NCI-H128 (cell line): ENCODE measurements at regions not wholly inside any gene's neighbourhood (a gene's known extent, or its start where the extent isn't known, plus 50 kb on each side); places are given as distances from the start of the nearest gene placed in this dataset.

Source experiments
- DNase-seq: peaks from one replicate; lab custom pipeline; 2025; ENCODE audit not compliant: unreplicated experiment; lab: John Stamatoyannopoulos, UW

GRCh38 chr12:63266988-63267387, 116.0 kb upstream of the AVPR1A start:
- no peak for DNase-seq

DNA sequence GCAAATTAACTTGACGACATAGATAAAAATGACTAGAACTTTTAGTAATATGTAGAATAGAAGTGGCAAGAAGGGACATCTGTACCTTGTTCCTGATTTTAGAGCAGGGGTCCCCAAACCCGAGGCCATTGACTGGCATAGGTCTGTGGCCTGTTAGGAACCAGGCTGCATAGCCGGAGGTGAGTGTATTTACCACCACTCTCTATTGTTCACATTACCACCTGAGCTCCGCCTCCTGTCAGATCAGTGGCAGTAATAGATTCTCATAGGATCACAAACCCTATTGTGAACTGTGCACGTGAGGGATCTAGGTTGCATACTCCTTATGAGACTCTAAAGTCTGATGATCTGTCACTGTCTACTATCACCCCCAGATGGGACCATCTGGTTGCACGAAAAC, 113.6 kb upstream of the AVPR1A start:
- no peak for DNase-seq

DNA sequence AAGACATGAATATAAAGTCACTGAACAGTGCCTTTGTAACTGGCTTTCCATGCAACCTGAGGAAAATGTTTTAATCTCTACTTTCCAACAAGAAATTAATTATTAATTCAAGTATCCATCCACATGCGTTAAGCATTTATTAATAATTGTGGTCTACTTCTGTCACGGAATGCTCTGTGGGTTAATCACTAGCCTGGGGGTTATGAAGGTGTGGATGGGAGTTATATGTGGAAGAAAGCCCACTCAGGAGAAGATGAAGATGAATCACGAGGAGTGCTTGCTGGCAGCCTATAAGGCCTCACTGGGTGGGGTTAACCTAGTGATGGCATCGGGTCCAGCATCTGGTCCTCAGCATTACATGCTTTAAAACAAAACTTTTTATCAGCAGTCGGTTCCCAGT, 99.5 kb upstream of the AVPR1A start:
- DNase-seq = no peak

GRCh38 chr12:63238892-63239291, 87.9 kb upstream of the AVPR1A start:
- DNase-seq = no peak

- no peak for DNase-seq
Measured at GRCh38 chr12:63232896-63233295, 81.9 kb upstream of the AVPR1A start.

GRCh38 chr12:63228853-63229252, 77.9 kb upstream of the AVPR1A start:
- DNase-seq = no peak

DNA sequence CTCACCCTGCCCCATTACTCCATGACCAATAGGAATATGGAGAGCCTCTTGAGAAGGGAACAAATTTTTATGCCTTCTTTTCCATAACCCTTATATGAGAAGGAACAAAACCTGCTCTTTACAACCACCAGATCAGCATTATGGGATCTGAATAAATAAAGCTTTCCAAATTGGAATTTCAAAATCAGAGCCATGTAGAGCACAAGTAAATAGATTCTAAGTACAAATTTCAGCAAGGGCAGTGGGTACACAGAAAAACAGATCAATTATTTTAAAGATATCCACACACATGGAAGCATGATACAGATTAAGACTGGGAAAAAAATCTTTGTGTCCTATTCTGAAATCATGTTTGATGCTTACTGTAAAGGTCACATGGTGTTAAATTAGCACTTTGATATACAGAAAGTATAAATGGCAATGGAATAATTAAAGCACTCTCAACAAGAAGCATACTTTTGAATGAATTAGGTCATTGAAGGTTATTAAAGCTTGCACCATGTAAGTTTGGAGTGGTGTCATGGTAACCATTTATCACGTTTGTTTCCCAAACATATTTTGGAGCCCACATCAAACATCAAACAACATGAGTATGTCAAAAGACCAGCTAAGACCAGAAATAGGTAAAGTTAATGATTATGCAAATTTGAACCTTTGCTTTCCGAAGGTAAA, 75.9 kb upstream of the AVPR1A start:
- DNase-seq = no peak

DNA sequence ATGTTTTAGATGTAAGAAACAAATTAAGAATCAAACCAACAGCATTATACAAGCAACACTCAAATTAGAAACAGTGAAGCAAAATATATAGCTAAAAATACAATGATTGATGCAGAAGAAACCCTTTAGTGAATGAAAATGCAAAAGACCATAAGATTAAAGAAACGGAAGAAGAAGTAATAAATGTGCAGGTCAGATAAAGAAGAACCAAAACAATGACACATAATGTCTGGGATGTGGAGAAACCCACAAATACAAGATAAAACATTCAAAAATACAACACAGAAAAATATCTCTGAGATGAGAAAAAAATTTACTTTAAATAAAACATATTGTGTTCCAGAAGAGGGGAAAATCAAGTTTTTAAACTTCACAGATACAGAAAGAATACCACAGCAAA, 73.4 kb upstream of the AVPR1A start:
- DNase-seq = no peak

GRCh38 chr12:63223128-63223527, 72.1 kb upstream of the AVPR1A start:
- DNase-seq = no peak

- no peak for DNase-seq
Measured at GRCh38 chr12:63222582-63222981, 71.6 kb upstream of the AVPR1A start.

- no peak for DNase-seq
Measured at GRCh38 chr12:63220921-63221320, 69.9 kb upstream of the AVPR1A start.

DNA sequence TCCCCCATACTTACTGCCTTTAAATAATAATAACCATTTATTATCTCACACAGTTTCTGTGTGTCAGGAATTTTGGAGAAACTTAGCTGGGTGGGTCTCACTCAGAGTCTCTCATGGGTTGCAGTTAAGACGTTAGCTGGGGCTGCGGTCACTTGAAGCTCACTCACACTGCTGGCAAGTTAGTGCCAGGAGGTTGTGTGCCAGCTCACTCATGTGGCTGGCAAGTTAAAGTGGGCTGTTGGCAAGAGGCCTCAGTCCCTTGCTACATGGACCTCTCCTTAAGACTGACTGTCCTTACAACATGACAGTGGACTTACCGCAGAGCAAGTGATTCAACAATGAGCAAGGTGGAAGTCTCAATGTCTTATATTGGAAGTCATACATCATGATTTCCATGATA, 61.3 kb upstream of the AVPR1A start:
- DNase-seq = no peak

DNA sequence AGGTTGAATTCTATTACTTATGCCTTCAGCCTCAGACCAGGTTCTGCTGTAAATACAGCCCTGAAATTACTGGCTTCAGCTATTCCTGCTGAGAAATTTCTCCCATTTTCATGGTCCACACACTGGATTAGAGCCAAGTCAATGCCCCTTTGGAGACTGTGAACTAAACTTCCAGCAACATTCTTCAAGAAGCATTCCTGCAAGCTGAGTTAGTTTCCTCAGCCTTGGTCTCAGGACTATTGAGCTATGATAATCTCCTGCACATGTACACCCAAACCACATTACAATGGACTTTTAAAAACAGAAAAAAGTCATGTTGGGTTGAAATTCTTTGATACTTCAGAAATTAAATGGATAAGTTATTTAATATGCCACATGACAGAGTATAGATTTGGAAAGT, 58.0 kb upstream of the AVPR1A start:
- no peak for DNase-seq

GRCh38 chr12:63206909-63207308, 55.9 kb upstream of the AVPR1A start:
- DNase-seq = no peak

DNA sequence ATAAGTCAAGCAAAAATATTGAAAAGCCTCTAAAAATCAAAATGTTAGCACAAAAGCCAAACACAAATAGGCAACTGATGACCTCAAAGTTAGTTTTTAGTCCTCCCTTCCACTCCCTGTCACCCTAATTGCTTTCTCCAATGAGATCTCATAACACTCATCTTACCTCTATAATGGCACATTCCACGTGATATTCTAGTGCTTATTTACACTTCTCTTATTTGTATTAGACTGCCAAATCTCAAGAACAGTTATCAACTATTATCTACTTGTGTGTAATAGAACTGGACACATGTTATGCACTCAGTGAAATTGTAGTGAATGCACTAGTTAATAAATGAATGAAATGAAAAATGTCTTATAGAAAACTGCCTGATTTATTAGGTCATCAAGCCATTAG, 55.5 kb upstream of the AVPR1A start:
- no peak for DNase-seq
